SU-DHL-6 (cell line): ENCODE measurements at regions not wholly inside any gene's neighbourhood (a gene's known extent, or its start where the extent isn't known, plus 50 kb on each side); places are given as distances from the start of the nearest gene placed in this dataset.

Experiments
- H2AFZ ChIP-seq: fragments of 200-600 bp; sonication (generic); 2 replicates; pipeline ENCODE4 v1.6.1; 2014; ENCODE audit warnings: low read depth, mild to moderate bottlenecking, moderate library complexity, mixed read lengths, antibody characterized with exemption, low read length; ENCODE audit not compliant: severe bottlenecking
- H3F3A ChIP-seq: fragments of 200-600 bp; shearing (Covaris generic); 2 replicates; pipeline ENCODE4 v1.6.0; 2016; ENCODE audit warnings: antibody characterized with exemption, mild to moderate bottlenecking; ENCODE audit not compliant: insufficient read depth
- H3K27ac ChIP-seq: fragments of 200-600 bp; sonication (generic); 2 replicates; pipeline ENCODE4 v1.5.1; 2016; ENCODE audit warnings: low read depth, mild to moderate bottlenecking, low read length, moderate library complexity, mixed read lengths
- H3K27me3 ChIP-seq: fragments of 200-600 bp; sonication (generic), shearing (Covaris generic); 2 replicates; pipeline ENCODE4 v1.6.0; 2014; ENCODE audit warnings: mild to moderate bottlenecking, low read length
- H3K36me3 ChIP-seq: fragments of 200-600 bp; sonication (generic); 2 replicates; pipeline ENCODE4 v1.6.1; 2014; ENCODE audit warnings: mild to moderate bottlenecking, low read length, mixed read lengths
- H3K4me2 ChIP-seq: fragments of 300-600, 200-600 bp; shearing (Covaris generic), sonication (generic); 2 replicates; pipeline ENCODE4 v1.6.0; 2014; ENCODE audit warnings: low read length, low read depth, mild to moderate bottlenecking; ENCODE audit not compliant: poor library complexity, severe bottlenecking
- H3K4me3 ChIP-seq: fragments of 200-600 bp; sonication (generic); 2 replicates; pipeline ENCODE4 v1.5.1; 2014; ENCODE audit warnings: antibody characterized with exemption, low read length, mild to moderate bottlenecking, mixed read lengths; ENCODE audit not compliant: insufficient read depth, poor library complexity, severe bottlenecking
- H3K79me2 ChIP-seq: fragments of 200-600 bp; sonication (generic); 2 replicates; pipeline ENCODE4 v1.6.1; 2014; ENCODE audit warnings: mild to moderate bottlenecking, low read length, moderate library complexity; ENCODE audit not compliant: insufficient read depth
- H3K9ac ChIP-seq: fragments of 200-600 bp; sonication (generic); 2 replicates; pipeline ENCODE4 v1.7.0; 2014; ENCODE audit warnings: mild to moderate bottlenecking, low read length
- H3K9me2 ChIP-seq: fragments of 200-600 bp; sonication (generic); replicated peaks from 2 replicates; pipeline ENCODE4 v1.6.1; 2014; ENCODE audit warnings: low read length; ENCODE audit not compliant: insufficient read depth
- H3K9me3 ChIP-seq: fragments of 200-600 bp; sonication (generic); 2 replicates; pipeline ENCODE4 v1.6.1; 2014; ENCODE audit warnings: low read length, mixed read lengths; ENCODE audit not compliant: insufficient read depth
- H4K20me1 ChIP-seq: fragments of 200-600 bp; sonication (generic); 2 replicates; pipeline ENCODE4 v1.6.1; 2014; ENCODE audit warnings: low read depth, mild to moderate bottlenecking, antibody characterized with exemption, low read length, moderate library complexity, mixed read lengths
- EZH2phosphoT487 ChIP-seq: fragments of 200-600 bp; sonication (generic), shearing (Covaris generic); conservative IDR thresholded peaks from 2 replicates; pipeline ENCODE4 v1.6.1; 2018; ENCODE audit warnings: mild to moderate bottlenecking, antibody characterized with exemption, low read length, moderate library complexity, mixed read lengths
- TF ChIP-seq, protein P1 (sequence below): fragments of 200-600 bp; sonication (generic); IDR thresholded peaks from one replicate; pipeline ENCODE4 v1.5.1; 2017; ENCODE audit warnings: antibody characterized with exemption, mild to moderate bottlenecking, low read length, moderate library complexity; ENCODE audit not compliant: insufficient read depth, poor library complexity, severe bottlenecking

DNA sequence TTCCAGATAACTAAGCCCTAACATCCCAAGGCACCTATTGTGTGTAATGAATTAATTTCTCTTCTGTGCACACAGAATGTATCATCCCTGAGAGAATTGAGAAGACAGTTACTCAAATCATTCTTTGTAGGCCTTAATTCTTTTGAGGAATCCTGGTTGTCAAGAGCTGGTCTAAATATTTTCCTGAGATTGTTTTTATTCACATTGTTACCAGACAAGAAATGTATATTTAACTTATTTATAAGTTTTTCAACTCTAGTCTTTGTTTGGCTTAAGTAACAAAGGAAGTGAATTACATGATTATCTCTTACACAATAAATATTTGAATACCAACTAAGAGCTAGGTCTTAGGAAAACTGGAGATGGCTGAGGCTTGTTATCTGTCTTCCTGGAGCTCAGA, 169.4 kb downstream of the DACT1 start:
- H3K9ac ChIP-seq, result no peak overlapping the region
- H3K79me2 ChIP-seq, result no peaks in the 10 kb centered on the region
- H4K20me1 ChIP-seq, result no peaks in the 10 kb centered on the region
- H3F3A ChIP-seq, result no peaks in the 10 kb centered on the region
- H3K9me3 ChIP-seq, result no peaks in the 10 kb centered on the region
- TF ChIP-seq EZH2phosphoT487, result no peak
- TF ChIP-seq, protein P1, sequence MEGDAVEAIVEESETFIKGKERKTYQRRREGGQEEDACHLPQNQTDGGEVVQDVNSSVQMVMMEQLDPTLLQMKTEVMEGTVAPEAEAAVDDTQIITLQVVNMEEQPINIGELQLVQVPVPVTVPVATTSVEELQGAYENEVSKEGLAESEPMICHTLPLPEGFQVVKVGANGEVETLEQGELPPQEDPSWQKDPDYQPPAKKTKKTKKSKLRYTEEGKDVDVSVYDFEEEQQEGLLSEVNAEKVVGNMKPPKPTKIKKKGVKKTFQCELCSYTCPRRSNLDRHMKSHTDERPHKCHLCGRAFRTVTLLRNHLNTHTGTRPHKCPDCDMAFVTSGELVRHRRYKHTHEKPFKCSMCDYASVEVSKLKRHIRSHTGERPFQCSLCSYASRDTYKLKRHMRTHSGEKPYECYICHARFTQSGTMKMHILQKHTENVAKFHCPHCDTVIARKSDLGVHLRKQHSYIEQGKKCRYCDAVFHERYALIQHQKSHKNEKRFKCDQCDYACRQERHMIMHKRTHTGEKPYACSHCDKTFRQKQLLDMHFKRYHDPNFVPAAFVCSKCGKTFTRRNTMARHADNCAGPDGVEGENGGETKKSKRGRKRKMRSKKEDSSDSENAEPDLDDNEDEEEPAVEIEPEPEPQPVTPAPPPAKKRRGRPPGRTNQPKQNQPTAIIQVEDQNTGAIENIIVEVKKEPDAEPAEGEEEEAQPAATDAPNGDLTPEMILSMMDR, result no peak
- no peak overlapping the region for H3K4me3 ChIP-seq
- no peak overlapping the region for H3K27ac ChIP-seq
- no peaks in the 10 kb centered on the region for H3K9me2 ChIP-seq
- no peak overlapping the region for H3K4me2 ChIP-seq
- H2AFZ ChIP-seq, result no peak overlapping the region
- H3K27me3 ChIP-seq, result no peaks in the 10 kb centered on the region
- no peaks in the 10 kb centered on the region for H3K36me3 ChIP-seq

DNA sequence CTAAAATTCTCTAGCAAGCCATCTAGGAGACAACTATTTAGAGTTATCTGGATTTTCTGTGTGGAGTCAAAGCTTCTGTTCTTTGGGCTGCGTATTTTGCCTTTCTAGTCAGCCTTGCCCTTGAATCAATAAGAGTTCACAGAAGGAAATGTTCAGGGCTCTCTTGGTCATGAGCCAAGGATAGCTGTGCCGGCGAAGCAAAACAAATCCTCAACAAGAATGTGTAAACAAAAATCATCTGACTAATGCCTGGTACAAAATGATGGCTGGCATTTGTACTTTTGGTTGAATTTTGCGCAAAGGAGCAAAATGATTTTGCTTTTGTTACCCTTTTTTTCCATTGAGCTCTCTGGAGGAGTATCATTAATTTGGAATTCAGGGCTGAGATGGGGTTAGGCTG, 171.1 kb downstream of the DACT1 start:
- H3K9ac ChIP-seq, result no peak overlapping the region
- TF ChIP-seq, protein P1, result no peak
- no peak for TF ChIP-seq EZH2phosphoT487
- H3F3A ChIP-seq, result no peaks in the 10 kb centered on the region
- no peak overlapping the region for H2AFZ ChIP-seq
- no peaks in the 10 kb centered on the region for H3K27me3 ChIP-seq
- H4K20me1 ChIP-seq, result no peaks in the 10 kb centered on the region
- no peaks in the 10 kb centered on the region for H3K9me3 ChIP-seq
- H3K4me2 ChIP-seq, result no peak overlapping the region
- H3K27ac ChIP-seq, result no peak overlapping the region
- H3K4me3 ChIP-seq, result no peak overlapping the region
- no peaks in the 10 kb centered on the region for H3K9me2 ChIP-seq
- H3K36me3 ChIP-seq, result no peaks in the 10 kb centered on the region
- no peaks in the 10 kb centered on the region for H3K79me2 ChIP-seq

DNA sequence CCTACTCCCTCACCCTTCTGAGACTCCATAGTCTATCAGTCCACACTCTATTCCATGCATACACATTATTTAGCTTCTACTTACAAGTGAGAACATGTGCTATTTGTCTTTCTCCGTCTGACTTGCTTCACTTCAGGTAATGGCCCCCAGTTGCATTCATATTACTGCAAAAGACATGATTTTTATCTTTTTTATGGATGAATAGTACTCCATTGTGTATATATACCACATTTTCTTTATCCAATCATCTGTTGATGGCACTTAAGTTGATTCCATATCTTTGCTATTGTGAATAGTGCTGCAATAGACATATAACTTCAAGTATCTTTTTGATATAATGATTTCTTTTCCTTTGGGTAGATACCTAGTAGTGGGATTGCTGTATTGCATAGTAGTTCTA, 171.8 kb downstream of the DACT1 start:
- Histone ChIP-seq H2AFZ (no peak overlapping the region), H3K4me2 (no peak overlapping the region), H3K9ac (no peak overlapping the region), H3K4me3 (no peak overlapping the region), H3K79me2 (no peaks in the 10 kb centered on the region), H3K27me3 (no peaks in the 10 kb centered on the region), H3K9me2 (no peaks in the 10 kb centered on the region), H4K20me1 (no peaks in the 10 kb centered on the region), H3K9me3 (no peaks in the 10 kb centered on the region), H3K27ac (no peak overlapping the region), H3K36me3 (no peaks in the 10 kb centered on the region), H3F3A (no peaks in the 10 kb centered on the region)
- TF ChIP-seq, protein P1, result no peak
- TF ChIP-seq EZH2phosphoT487, result no peak
